HL-60 (cell line): ENCODE measurements at regions not wholly inside any gene's neighbourhood (a gene's known extent, or its start where the extent isn't known, plus 50 kb on each side); places are given as distances from the start of the nearest gene placed in this dataset.

Experiments
- CTCF ChIP-seq: IDR thresholded peaks from one replicate; pipeline ENCODE4 v1.5.1; 2011; ENCODE audit warnings: low read length, control low read depth, inconsistent platforms; ENCODE audit not compliant: insufficient read depth
- POLR2AphosphoS5 ChIP-seq: IDR thresholded peaks from 2 replicates; pipeline ENCODE4 v1.6.1; 2012; ENCODE audit warnings: low read depth
- REST ChIP-seq: IDR thresholded peaks from 2 replicates; pipeline ENCODE4 v1.6.1; 2012; ENCODE audit warnings: low read depth; ENCODE audit not compliant: insufficient replicate concordance

- TF ChIP-seq CTCF (no peak), REST (no peak), POLR2AphosphoS5 (no peak)
These were observed 319.1 kb downstream of the C4orf33 start for GRCh38 chr4:129415004-129415403.
